ENCODE measurements at regions not wholly inside any gene's neighbourhood (a gene's known extent, or its start where the extent isn't known, plus 50 kb on each side); places are given as distances from the start of the nearest gene placed in this dataset.
"Not testable (repeated sequence)": the region's sequence is repeated elsewhere in the genome, so short reads cannot be mapped to it uniquely, and the experiment has no call there.

GRCh38 chr11:130979386-130979972 is 63.2 kb upstream of the SNX19 start:
- in situ Hi-C loops (cut with MboI; ENCODE audit: low sequenced_read_pairs) = no loop called here

DNA sequence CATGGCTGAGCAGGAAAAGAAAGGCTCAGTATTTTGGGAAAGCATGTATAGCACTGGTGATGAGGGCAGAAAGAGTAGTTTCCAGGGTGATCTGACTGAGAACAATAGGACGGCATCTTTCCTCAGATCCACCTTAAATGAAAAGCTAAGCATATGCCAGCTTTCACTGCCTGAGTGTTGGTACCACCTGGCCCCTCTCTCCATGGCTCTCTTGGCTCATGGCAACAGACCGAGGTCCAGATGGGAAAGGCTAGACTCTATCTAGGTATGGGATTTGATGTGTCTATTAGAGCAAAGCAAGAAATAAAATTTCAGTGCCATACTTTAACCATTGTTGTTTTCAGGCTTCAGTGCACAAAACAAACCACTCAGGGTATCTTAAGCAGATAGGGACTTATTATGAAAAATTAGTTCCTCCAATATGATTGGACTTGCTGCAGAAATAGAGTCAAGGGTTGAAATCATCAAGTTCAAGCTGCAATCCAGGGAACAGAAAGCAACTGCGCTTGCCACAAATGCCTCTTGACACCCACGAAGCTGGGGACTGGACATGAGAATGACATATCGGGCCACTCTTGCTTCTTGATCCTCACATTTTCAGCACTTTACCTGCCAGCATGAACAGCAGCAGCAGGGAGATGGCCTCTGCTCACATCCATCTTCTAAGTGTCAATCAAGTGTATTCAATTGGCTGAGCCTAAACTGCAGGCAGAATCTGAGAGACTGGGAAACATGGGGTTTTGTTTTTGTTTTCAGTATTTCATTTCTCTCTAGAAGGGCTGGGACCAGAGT is 64.0 kb upstream of the SNX19 start:
- in situ Hi-C loops (cut with MboI; ENCODE audit: low sequenced_read_pairs) = no loop called here

- in situ Hi-C loops (cut with MboI; ENCODE audit: low sequenced_read_pairs) = not testable (repeated sequence)
Observed at GRCh38 chr11:130984241-130984640, 68.0 kb upstream of the SNX19 start.

DNA sequence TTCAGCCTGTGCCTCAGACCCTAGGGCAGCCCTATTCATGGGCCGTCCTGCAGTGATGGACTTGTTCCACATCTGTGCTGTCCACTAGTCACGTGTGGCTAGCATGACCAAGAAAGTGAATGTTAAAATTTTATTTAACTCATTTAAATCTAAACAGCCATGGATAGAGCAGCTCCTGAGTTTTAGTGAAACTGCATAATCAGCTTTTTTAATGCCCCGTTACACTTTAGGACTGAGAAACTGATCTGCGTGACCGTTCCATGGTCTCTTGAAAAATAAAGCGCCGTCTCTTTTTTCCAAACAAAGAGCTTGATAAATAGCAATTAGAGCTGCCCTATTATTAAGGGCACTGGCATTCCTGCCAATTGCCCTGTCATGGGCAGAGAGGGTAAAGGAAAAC is 76.5 kb upstream of the SNX19 start:
- in situ Hi-C loops (cut with MboI; ENCODE audit: low sequenced_read_pairs) = no loop called here

DNA sequence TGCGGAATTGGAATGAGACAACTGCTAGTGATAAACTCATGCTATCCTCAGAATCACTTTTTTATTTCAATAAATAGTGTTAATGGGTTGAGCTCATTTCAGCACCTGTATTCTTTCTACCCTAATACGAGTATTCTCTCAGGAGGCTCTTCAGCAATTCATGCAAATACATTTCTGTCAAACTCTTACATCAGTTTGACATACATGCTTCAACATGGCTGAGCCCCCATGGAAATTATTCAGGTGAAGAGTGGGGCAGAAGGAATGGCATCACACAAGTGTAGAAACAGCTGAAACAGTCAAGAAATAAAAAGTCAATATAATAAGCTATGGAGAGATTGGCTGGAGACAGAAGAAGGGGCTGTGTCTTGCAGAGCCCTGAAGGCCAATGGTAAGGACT is 77.8 kb upstream of the SNX19 start:
- in situ Hi-C loops (cut with MboI; ENCODE audit: low sequenced_read_pairs) = no loop called here

DNA sequence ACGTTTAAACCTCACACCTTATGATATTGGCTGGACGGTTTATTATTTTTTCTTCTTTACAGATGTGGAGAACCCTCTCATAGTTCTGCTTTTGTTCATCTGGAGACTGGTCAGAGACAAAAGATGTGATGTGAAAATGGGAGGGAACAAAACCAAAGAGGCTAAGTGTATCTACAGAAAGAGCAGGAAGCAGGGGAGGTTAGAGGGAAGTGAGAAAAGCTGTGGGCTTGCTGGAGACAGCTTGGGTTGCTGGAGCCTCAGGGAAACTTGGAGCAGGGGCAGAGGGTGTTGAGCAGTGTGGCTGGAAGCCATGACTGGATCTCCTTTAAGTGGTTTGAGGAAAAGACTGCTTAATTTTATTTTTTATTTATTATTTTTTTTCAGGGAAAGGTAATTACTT is 79.0 kb upstream of the SNX19 start:
- in situ Hi-C loops (cut with MboI; ENCODE audit: low sequenced_read_pairs) = no loop called here

DNA sequence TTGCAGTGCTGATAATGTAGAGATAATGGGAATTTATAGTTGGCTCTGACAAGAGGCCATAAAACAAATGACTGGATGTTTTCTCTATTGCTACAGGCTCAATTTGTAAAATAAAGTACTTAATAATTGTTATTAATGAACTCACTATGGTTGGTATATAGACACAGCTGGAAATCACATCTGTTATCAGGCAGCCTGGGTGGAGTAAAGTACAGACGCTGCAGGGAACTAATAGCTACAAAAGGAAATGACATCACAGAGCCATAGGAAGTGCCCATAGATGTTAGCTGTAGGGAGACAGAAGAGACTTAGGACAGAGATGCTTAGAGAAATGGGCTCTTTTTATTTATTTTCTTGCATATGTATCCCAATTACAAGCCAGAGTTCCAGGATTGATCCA is 81.0 kb upstream of the SNX19 start:
- in situ Hi-C loops (cut with MboI; ENCODE audit: low sequenced_read_pairs) = no loop called here

DNA sequence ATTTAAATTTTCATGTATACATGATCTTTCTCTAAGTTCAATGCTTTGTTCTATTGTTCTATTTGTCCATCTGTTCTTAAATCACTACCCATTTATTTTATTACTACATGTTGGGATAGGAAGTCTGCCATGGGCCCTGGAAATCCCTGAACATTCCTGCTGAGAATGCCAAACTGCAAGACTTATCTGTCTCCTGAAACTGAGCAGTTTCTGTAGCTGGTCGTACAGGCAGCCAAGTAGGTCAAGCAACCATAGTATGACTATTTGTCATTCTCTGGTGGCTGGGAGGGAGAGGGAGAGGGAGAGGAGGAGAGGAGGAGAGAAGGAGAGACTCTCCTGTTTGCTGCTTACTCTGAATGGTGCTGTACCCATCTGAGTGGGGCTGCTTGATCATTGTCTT is 82.8 kb upstream of the SNX19 start:
- in situ Hi-C loops (cut with MboI; ENCODE audit: low sequenced_read_pairs) = no loop called here

GRCh38 chr11:130999992-131000770 is 83.9 kb upstream of the SNX19 start:
- in situ Hi-C loops (cut with MboI; ENCODE audit: low sequenced_read_pairs) = no loop called here

DNA sequence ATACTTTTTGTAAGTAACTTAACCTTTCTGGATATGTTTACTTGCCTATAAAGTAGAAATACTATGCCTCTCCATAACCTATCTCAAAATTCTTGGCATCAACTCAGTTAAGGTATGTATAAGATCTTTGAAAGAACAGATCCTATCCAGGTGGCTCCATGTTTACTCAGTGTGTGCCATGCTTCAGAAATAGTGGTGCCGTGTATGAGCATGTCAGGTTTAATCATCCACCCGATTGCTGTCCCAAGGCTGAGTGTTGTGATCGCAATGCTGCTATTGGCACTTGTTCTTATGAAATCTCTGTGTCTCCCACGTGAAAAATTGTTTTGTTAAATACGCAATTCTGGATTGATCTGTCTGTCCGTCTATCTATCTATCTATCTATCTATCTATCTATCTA is 85.9 kb upstream of the SNX19 start:
- in situ Hi-C loops (cut with MboI; ENCODE audit: low sequenced_read_pairs) = no loop called here

- in situ Hi-C loops (cut with MboI; ENCODE audit: low sequenced_read_pairs) = no loop called here
Observed at GRCh38 chr11:131005829-131006228, 89.5 kb upstream of the SNX19 start.

DNA sequence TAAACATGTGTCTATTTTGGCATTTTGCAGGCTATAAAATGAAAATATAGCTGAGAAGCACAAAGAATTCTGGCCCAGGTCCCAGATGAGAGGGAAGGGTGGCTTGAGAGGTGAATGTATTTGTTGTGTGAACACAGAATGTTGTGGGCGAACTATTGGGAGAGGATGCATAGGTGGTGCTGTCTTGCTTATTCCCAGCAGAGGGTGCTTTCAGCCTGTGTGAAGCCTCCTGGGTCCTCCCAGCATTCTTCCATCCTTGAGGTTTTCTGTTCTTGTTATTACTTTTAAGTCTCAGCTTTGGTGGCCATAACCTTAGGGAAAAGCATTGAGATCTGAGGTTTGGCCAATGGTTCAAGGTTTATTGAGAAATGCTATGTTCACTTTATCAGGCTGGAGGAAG is 108.7 kb upstream of the SNX19 start:
- in situ Hi-C loops (cut with MboI; ENCODE audit: low sequenced_read_pairs) = no loop called here

- in situ Hi-C loops (cut with MboI; ENCODE audit: low sequenced_read_pairs) = no loop called here
Observed at GRCh38 chr11:131025421-131026125, 109.3 kb upstream of the SNX19 start.

DNA sequence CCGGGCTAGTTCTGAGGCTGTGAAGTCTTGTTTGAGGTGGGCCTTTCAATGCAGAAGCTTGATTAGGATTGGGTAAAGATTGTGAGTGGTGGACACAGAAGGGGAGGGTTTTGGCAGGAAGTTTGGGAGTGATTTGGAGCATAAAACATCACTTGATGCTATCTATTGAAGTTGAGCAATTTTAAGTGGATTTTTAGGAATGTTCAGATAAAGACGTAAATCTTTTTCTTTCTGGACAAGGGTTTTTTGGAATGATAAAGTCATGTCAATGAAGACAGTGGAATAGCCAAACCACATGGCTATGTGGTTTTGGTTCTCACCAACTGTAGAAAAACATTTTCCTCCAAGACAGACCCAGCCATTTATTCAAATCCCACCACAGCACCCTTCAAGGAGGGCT is 111.2 kb upstream of the SNX19 start:
- in situ Hi-C loops (cut with MboI; ENCODE audit: low sequenced_read_pairs) = no loop called here

DNA sequence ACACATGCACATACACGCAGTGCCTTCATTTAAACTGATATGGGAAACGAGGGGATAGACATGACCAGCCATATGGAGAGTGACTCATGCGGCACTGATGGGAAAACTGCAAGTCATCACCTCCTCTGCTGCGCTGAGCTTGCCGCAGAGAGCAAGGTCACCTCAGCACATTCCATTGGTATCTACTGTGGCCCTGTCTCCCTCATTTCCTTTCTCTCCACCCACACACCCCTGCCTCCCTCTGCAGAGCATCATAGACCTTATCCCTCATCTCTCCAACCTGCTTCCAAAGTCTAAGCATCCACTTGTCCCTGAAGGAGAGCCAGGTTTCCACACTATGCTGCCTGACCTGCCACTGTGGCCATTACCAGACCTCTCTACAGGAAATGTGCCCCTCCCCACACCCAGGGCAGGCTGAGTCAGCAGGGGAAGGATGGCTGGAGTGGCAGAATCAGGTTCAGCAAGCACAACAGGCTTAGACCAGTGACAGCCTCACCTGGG is 116.9 kb upstream of the SNX19 start:
- in situ Hi-C loops (cut with MboI; ENCODE audit: low sequenced_read_pairs) = no loop called here

DNA sequence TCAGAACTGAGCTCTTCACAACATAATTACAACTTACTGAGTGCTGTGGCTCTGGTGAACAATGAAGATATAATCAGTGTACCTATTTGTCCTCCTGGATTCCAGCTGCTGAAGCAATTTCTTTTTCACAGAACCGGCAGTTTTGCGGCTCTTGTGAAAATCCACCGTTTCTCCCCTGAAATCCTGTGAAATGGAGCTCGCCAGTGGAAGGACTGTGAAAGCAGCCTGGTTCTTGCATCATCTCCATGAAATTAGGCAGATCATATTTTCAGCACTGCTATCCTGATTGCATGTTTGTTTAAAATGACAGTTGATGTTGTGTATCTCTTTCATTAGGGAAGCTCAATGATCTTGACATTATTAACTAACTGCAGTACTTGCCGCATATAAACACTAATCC is 120.2 kb upstream of the SNX19 start:
- in situ Hi-C loops (cut with MboI; ENCODE audit: low sequenced_read_pairs) = no loop called here

DNA sequence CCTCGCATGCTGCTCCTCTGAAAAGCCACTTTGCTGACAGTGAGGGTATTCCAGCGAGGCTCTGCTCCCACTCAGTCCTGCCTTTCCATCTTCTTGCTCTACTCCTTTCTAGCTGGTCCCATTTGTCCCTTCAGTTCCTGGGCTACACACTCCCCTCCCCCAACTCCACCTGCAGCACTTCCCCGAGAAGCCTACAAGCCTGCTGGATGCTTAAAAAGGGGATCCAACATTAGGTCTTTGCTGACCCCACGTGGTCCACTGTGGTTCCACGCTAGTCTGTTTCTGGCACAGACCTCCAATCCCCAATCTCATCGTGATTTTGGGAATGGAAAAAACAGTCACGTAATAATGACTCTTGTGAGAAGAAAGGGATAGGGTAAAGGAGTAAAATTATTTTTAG is 121.6 kb upstream of the SNX19 start:
- in situ Hi-C loops (cut with MboI; ENCODE audit: low sequenced_read_pairs) = no loop called here

DNA sequence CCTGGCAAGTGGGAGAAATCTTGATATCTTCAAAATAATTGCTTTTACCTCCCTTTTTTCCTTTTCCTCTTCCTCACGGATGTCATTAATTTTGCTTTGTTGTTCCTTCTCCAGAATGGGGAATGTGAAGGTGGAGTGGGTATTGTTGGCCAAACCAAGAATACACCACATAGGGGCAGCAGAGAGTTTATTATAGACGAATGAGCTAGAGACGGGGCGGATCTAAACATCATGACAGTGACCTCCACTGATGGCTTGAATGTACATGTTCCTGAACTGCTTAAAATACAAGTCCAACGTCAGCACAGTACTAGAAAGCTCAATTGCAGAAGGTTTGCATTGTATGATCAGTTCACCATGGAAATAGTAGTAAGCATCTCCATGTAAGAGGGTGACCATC is 122.3 kb upstream of the SNX19 start:
- in situ Hi-C loops (cut with MboI; ENCODE audit: low sequenced_read_pairs) = no loop called here

DNA sequence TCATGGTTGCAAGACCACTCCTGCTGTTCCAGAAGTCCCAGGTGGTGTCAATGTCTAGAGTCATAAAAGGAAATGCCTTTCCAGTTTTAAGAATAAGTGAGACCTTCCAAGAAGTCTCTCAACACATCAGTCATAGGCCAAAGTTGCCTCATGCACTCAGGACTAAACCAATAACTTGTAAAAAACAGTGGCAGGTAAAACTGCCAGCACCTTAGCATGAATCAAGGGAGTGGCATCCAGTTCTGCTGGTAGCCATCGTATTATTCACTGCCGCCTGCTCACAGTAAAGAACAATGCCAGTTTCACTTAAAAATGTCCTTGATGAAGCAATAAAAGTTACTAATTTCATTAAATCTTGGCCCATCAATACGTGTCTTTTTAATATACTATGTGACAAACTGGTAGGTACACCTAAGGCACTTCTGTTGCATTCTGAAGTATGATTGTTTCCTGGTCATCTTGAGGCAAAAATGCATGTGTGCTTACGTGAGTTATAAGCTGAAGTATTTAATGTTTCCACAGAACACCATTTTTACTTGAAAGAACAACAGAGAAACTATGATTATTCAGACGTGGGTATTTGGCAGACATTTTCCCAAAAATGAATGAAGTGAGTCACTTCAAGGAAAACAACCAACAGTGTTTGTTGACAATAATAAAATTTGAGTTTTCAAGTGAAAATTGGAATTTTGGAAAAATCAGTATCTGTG is 125.2 kb upstream of the SNX19 start:
- in situ Hi-C loops (cut with MboI; ENCODE audit: low sequenced_read_pairs) = no loop called here

- in situ Hi-C loops (cut with MboI; ENCODE audit: low sequenced_read_pairs) = no loop called here
Observed at GRCh38 chr11:131042041-131042390, 125.7 kb upstream of the SNX19 start.

- in situ Hi-C loops (cut with MboI; ENCODE audit: low sequenced_read_pairs) = no loop called here
Observed at GRCh38 chr11:131043251-131043650, 127.0 kb upstream of the SNX19 start.
